ENCODE measurements at regions not wholly inside any gene's neighbourhood (a gene's known extent, or its start where the extent isn't known, plus 50 kb on each side); places are given as distances from the start of the nearest gene placed in this dataset.
A peak's percentile ranks its signal among the peaks of the same experiment; 100 is the strongest.

GRCh38 chr13:105972811-105973590 is 562.5 kb downstream of the EFNB2 start:
- peak; percentile 77 for DNase-seq

- DNase-seq = no peak
Measured at GRCh38 chr13:105972306-105972721, 563.1 kb downstream of the EFNB2 start.

- no peak for DNase-seq
Measured at GRCh38 chr13:105971738-105972137, 563.7 kb downstream of the EFNB2 start.

GRCh38 chr13:105971312-105971711 is 564.1 kb downstream of the EFNB2 start:
- DNase-seq = no peak

- peak; percentile 89 for DNase-seq
Measured at GRCh38 chr13:105969761-105970160, 565.7 kb downstream of the EFNB2 start.

- no peak for DNase-seq
Measured at GRCh38 chr13:105965910-105966309, 569.6 kb downstream of the EFNB2 start.

GRCh38 chr13:105962080-105962479 is 573.4 kb downstream of the EFNB2 start:
- no peak for DNase-seq

GRCh38 chr13:105961438-105961837 is 574.0 kb downstream of the EFNB2 start:
- no peak for DNase-seq

- no peak for DNase-seq
Measured at GRCh38 chr13:105960326-105960725, 575.1 kb downstream of the EFNB2 start.

- DNase-seq = no peak
Measured at GRCh38 chr13:105959876-105960275, 575.6 kb downstream of the EFNB2 start.

- no peak for DNase-seq
Measured at GRCh38 chr13:105957769-105958438, 577.6 kb downstream of the EFNB2 start.

- DNase-seq = no peak
Measured at GRCh38 chr13:105956921-105957320, 578.5 kb downstream of the EFNB2 start.

GRCh38 chr13:105952973-105953290 is 582.5 kb downstream of the EFNB2 start:
- DNase-seq = no peak

GRCh38 chr13:105952233-105952972 is 583.1 kb downstream of the EFNB2 start:
- no peak for DNase-seq

GRCh38 chr13:105948143-105948542 is 587.3 kb downstream of the EFNB2 start:
- no peak for DNase-seq

- DNase-seq = no peak
Measured at GRCh38 chr13:105940882-105941281, 594.6 kb downstream of the EFNB2 start.

GRCh38 chr13:105937451-105937850 is 598.0 kb downstream of the EFNB2 start:
- DNase-seq = no peak

- peak; percentile 86 for DNase-seq
Measured at GRCh38 chr13:105936816-105937215, 598.6 kb downstream of the EFNB2 start.

- DNase-seq = no peak
Measured at GRCh38 chr13:105929505-105929904, 606.0 kb downstream of the EFNB2 start.

GRCh38 chr13:105928901-105929300 is 606.6 kb downstream of the EFNB2 start:
- DNase-seq = no peak

- DNase-seq = no peak
Measured at GRCh38 chr13:105928048-105928447, 607.4 kb downstream of the EFNB2 start.

GRCh38 chr13:105925496-105925895 is 610.0 kb downstream of the EFNB2 start:
- peak; percentile 79 for DNase-seq

GRCh38 chr13:105921711-105922110 is 613.8 kb downstream of the EFNB2 start:
- no peak for DNase-seq

GRCh38 chr13:105920370-105920769 is 615.1 kb downstream of the EFNB2 start:
- peak; percentile 64 for DNase-seq

Data from fibroblast of skin of abdomen (primary cell).